ENCODE measurements at regions not wholly inside any gene's neighbourhood (a gene's known extent, or its start where the extent isn't known, plus 50 kb on each side); places are given as distances from the start of the nearest gene placed in this dataset.
A peak's percentile ranks its signal among the peaks of the same experiment; 100 is the strongest.

GRCh38 chr14:59125156-59125555 lies 63.3 kb upstream of the DAAM1 start:
- Histone ChIP-seq H3K4me3 (replicated peaks; ENCODE audit: low read depth, low read length) (no peak overlapping the region), H3K27me3 (replicated peaks; ENCODE audit: control insufficient read depth, insufficient read depth, low read length) (no peaks in the 10 kb centered on the region; the same call in 1 of the 2 replicates), H3K36me3 (ENCODE audit: control insufficient read depth, insufficient read depth, low read length) (no peaks in the 10 kb centered on the region)
- no peak for TF ChIP-seq CTCF (IDR thresholded peaks at IDR 0.05; ENCODE audit: insufficient read depth, low read length, poor library complexity, severe bottlenecking)
- DNase-seq (ENCODE audit: extremely low read depth, insufficient read length) = no peak

- H3K36me3 ChIP-seq (ENCODE audit: control insufficient read depth, insufficient read depth, low read length) = no peaks in the 10 kb centered on the region
- DNase-seq (ENCODE audit: extremely low read depth, insufficient read length) = peak; percentile 17
- no peaks in the 10 kb centered on the region for H3K27me3 ChIP-seq (replicated peaks; ENCODE audit: control insufficient read depth, insufficient read depth, low read length)
- TF ChIP-seq CTCF (IDR thresholded peaks at IDR 0.05; ENCODE audit: insufficient read depth, low read length, poor library complexity, severe bottlenecking) = peak; percentile 64
- H3K4me3 ChIP-seq (replicated peaks; ENCODE audit: low read depth, low read length) = no peak overlapping the region
These were observed 61.6 kb upstream of the DAAM1 start for GRCh38 chr14:59126714-59127436.

DNA sequence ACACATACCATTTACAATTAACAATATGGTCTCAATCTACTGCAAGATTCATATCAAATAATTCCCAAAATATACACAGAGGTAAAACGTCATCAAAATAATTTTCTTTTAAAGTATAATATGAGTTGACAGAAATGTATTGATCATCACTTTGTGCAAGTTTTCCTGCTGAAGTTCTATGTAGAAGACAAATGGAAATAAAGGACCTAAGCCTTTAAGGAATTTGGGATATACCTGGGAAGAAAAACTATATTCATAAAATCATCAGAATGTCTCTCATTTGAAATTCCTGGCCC lies 61.1 kb upstream of the DAAM1 start:
- no peak overlapping the region for H3K4me3 ChIP-seq (replicated peaks; ENCODE audit: low read depth, low read length)
- H3K36me3 ChIP-seq (ENCODE audit: control insufficient read depth, insufficient read depth, low read length) = no peaks in the 10 kb centered on the region
- no peak for TF ChIP-seq CTCF (IDR thresholded peaks at IDR 0.05; ENCODE audit: insufficient read depth, low read length, poor library complexity, severe bottlenecking)
- DNase-seq (ENCODE audit: extremely low read depth, insufficient read length) = no peak
- no peaks in the 10 kb centered on the region for H3K27me3 ChIP-seq (replicated peaks; ENCODE audit: control insufficient read depth, insufficient read depth, low read length)

DNA sequence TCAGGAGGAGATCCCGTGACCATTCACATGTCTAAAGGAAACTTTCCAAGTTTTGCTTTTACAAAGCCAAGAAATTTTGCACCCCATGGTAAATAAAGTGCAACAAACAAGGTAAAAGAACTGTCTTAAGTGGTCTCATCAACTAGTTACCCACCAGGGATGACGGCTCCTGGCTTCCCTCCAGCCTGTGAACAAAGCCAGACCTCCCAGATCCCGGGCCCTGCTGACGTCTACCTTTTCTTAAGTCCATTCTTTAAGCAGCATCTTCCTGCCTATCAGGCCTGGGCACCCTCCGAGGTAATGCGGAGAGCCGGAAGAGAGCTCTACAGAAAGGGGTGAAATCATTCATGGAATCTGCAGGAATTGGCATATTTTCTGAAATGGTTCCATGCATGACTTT lies 58.0 kb upstream of the DAAM1 start:
- TF ChIP-seq CTCF (IDR thresholded peaks at IDR 0.05; ENCODE audit: insufficient read depth, low read length, poor library complexity, severe bottlenecking) = no peak
- no peaks in the 10 kb centered on the region for H3K27me3 ChIP-seq (replicated peaks; ENCODE audit: control insufficient read depth, insufficient read depth, low read length)
- no peak overlapping the region for H3K4me3 ChIP-seq (replicated peaks; ENCODE audit: low read depth, low read length)
- H3K36me3 ChIP-seq (ENCODE audit: control insufficient read depth, insufficient read depth, low read length) = no peaks in the 10 kb centered on the region
- no peak for DNase-seq (ENCODE audit: extremely low read depth, insufficient read length)

DNA sequence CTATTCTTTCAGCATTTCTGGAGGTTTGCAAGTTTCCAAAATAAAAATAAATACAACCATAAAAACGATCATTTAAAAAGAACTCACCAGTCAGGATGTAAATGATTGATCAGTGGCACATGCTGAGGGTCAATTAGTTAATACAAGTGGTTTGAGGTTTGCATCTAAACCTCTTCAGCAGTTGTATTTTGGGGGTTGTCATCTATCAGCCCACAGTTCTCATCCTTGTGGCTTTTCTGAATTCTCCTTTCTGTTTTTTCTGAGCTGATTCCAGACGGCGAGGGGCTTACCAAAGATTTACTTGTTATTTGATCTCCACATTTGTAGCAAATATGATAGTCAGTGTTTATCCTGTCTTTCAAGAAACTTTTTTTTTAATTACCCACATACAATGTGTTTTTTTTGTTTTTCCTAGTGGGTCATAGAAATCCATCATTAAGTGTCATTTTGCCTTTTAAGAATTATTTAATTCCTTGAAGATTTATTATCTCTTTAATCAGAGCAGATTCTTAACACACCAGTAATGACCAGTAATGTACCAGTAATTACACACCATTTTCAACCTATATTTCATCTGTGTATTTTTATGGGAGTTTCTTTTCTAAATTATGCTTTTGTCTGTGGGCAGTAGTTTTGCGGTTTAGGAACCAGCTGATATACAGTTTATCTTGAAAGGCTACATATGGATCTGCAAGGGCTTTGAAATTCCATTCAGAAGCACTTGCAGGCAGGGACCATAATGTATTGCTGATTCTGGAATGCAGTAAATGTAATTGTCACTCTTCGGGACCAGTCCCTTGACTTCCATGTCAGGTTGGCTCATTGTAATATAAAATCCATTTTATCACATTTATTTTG lies 56.3 kb upstream of the DAAM1 start:
- Histone ChIP-seq H3K36me3 (ENCODE audit: control insufficient read depth, insufficient read depth, low read length) (no peaks in the 10 kb centered on the region), H3K27me3 (replicated peaks; ENCODE audit: control insufficient read depth, insufficient read depth, low read length) (no peaks in the 10 kb centered on the region), H3K4me3 (replicated peaks; ENCODE audit: low read depth, low read length) (no peak overlapping the region)
- TF ChIP-seq CTCF (IDR thresholded peaks at IDR 0.05; ENCODE audit: insufficient read depth, low read length, poor library complexity, severe bottlenecking) = no peak
- DNase-seq (ENCODE audit: extremely low read depth, insufficient read length) = no peak
